HCT116 (cell line): ENCODE measurements at regions not wholly inside any gene's neighbourhood (a gene's known extent, or its start where the extent isn't known, plus 50 kb on each side); places are given as distances from the start of the nearest gene placed in this dataset.

Experiments used
- CTCF ChIP-seq, 3 experiments: fragments of 200-600 bp in 1 of 3; sonication (generic) in 1 of 3; IDR thresholded peaks in 2 of 3; conservative IDR thresholded peaks in 1 of 3; 2 replicates each; pipeline ENCODE4 v1.5.1; 2012 to 2017; ENCODE audit warnings: low read depth in 2 of 3, low read length in 2 of 3, antibody characterized with exemption in 1 of 3, borderline replicate concordance in 1 of 3, control low read depth in 1 of 3, mild to moderate bottlenecking in 1 of 3, mixed read lengths in 1 of 3, mixed run types in 1 of 3, moderate library complexity in 1 of 3; ENCODE audit not compliant: insufficient read depth in 1 of 3
- EGR1 ChIP-seq: IDR thresholded peaks from 2 replicates; pipeline ENCODE4 v1.6.1; 2012; ENCODE audit warnings: low read depth
- EZH2 ChIP-seq: fragments of 200-600 bp; sonication (generic); IDR thresholded peaks from 2 replicates; pipeline ENCODE4 v1.6.1; 2017; ENCODE audit warnings: antibody characterized with exemption, mixed run types
- EZH2phosphoT487 ChIP-seq: fragments of 200-600 bp; IDR thresholded peaks from 2 replicates; pipeline ENCODE4 v1.6.1; 2018; ENCODE audit warnings: antibody characterized with exemption, borderline replicate concordance
- FOSL1 ChIP-seq: IDR thresholded peaks from 2 replicates; pipeline ENCODE4 v1.6.1; 2012; ENCODE audit warnings: low read depth
- JUND ChIP-seq: IDR thresholded peaks from 2 replicates; pipeline ENCODE4 v1.6.1; 2012
- POLR2A ChIP-seq: IDR thresholded peaks from 2 replicates; pipeline ENCODE4 v1.7.0; 2011; ENCODE audit warnings: borderline replicate concordance; ENCODE audit not compliant: insufficient read depth, insufficient read length; ENCODE audit errors: extremely low read depth
- POLR2AphosphoS5 ChIP-seq: IDR thresholded peaks from 2 replicates; pipeline ENCODE4 v1.6.1; 2011; ENCODE audit warnings: mild to moderate bottlenecking, low read depth, low read length, moderate library complexity
- SIN3A ChIP-seq: IDR thresholded peaks from 2 replicates; pipeline ENCODE4 v1.6.1; 2012; ENCODE audit warnings: low read depth
- SP1 ChIP-seq: IDR thresholded peaks from 2 replicates; pipeline ENCODE4 v1.6.1; 2012; ENCODE audit warnings: low read depth

- TF ChIP-seq CTCF (IDR thresholded peaks at IDR 0.05 in 2 of 3, conservative IDR thresholded peaks at IDR 0.05 in 1 of 3; ENCODE audit: borderline replicate concordance in 1 of 3, insufficient read depth in 1 of 3, low read depth in 2 of 3, low read length in 2 of 3) (no peak), SP1 (no peak), EZH2 (no peak), POLR2A (no peak), JUND (no peak), EZH2phosphoT487 (no peak), POLR2AphosphoS5 (no peak), EGR1 (no peak), SIN3A (no peak), FOSL1 (no peak)
Measured at GRCh38 chr6:165913676-165914570, 250.9 kb upstream of the PDE10A start.
